A549 (cell line): ENCODE measurements at regions not wholly inside any gene's neighbourhood (a gene's known extent, or its start where the extent isn't known, plus 50 kb on each side); places are given as distances from the start of the nearest gene placed in this dataset.

ENCODE experiments used
- ATAC-seq, 2 experiments: fragments of 200-7000 bp in 1 of 2; fragments of >200 bp in 1 of 2; cut with Nextera tagmentation in 1 of 2; cut with Tn5 transposase in 1 of 2; 3 replicates each; pipeline versions ENCODE4 v1.8.0 to v1.9.1; 2018 to 2020; ENCODE audit warnings: mild to moderate bottlenecking in 1 of 2, moderate library complexity in 1 of 2
- CTCF ChIA-PET: fragments of 300-600 bp; sonication (Branson Sonifier 250); formaldehyde crosslinking; extraction: SDS; loops from one replicate; lab custom pipeline; 2021; ENCODE audit warnings: antibody characterized with exemption, inconsistent platforms; lab: Yijun Ruan, JAX
- POLR2A ChIA-PET: fragments of 350-600 bp; formaldehyde crosslinking; extraction: SDS; loops from one replicate; lab custom pipeline; 2021; ENCODE audit warnings: antibody characterized with exemption, inconsistent platforms; lab: Yijun Ruan, JAX
- DNase-seq, 2 experiments: peaks; one replicate each; pipeline versions ENCODE4 v3.0.0 to v3.0.0-alpha.2; 2011 to 2016; ENCODE audit warnings: low read depth in 1 of 2, low spot score in 1 of 2
- FAIRE-seq: peaks from 2 replicates; lab custom pipeline; 2011; peaks lifted over from hg19 to GRCh38; lab: Jason Lieb, UNC
- H3K27ac ChIP-seq, 2 experiments: fragments of >200 bp; sonication (Bioruptor Twin); formaldehyde crosslinking; 3 replicates each; pipeline ENCODE4 v1.5.1; 2016 to 2017
- H3K4me1 ChIP-seq: fragments of >200 bp; sonication (Bioruptor Twin); formaldehyde crosslinking; 3 replicates; pipeline ENCODE4 v1.6.1; 2016
- H3K4me2 ChIP-seq: fragments of >200 bp; sonication (Bioruptor Twin); formaldehyde crosslinking; 3 replicates; pipeline ENCODE4 v1.6.1; 2016
- H3K4me3 ChIP-seq: fragments of >200 bp; sonication (Bioruptor Twin); formaldehyde crosslinking; 3 replicates; pipeline ENCODE4 v1.5.1; 2016
- H3K9me3 ChIP-seq: fragments of >200 bp; sonication (Bioruptor Twin); formaldehyde crosslinking; 3 replicates; pipeline ENCODE4 v1.6.1; 2016
- ATOH8 ChIP-seq: fragments of 250-450 bp; sonication (Bioruptor Pico); IDR thresholded peaks from 2 replicates; pipeline ENCODE4 v1.5.0; 2020; ENCODE audit warnings: low read depth, mild to moderate bottlenecking, moderate library complexity
- BCL3 ChIP-seq: fragments of >200 bp; sonication (Bioruptor Twin); formaldehyde crosslinking; IDR thresholded peaks from 3 replicates; pipeline ENCODE4 v1.6.1; 2016
- BHLHE40 ChIP-seq: IDR thresholded peaks from 2 replicates; pipeline ENCODE4 v1.6.1; 2012; ENCODE audit warnings: low read depth, low read length, inconsistent platforms
- CBX2 ChIP-seq: fragments of 200-600 bp; sonication (generic); IDR thresholded peaks from 2 replicates; pipeline ENCODE4 v1.6.1; 2016; ENCODE audit warnings: low read depth, mild to moderate bottlenecking, borderline replicate concordance
- CBX8 ChIP-seq: fragments of 200-600 bp; sonication (generic); IDR thresholded peaks from 2 replicates; pipeline ENCODE4 v1.6.1; 2016
- CEBPB ChIP-seq, 2 experiments: fragments of >200 bp in 1 of 2; sonication (Bioruptor Twin) in 1 of 2; formaldehyde crosslinking in 1 of 2; IDR thresholded peaks; 2 replicates each; pipeline ENCODE4 v1.6.1; 2012 to 2016
- CHD2 ChIP-seq: fragments of 150-350 bp; IDR thresholded peaks from 2 replicates; pipeline ENCODE4 v1.6.1; 2014; ENCODE audit warnings: low read length; ENCODE audit not compliant: partially characterized antibody
- CHD4 ChIP-seq: fragments of 200-600 bp; sonication (generic); IDR thresholded peaks from 2 replicates; pipeline ENCODE4 v1.6.1; 2016; ENCODE audit warnings: antibody characterized with exemption, mild to moderate bottlenecking, borderline replicate concordance
- EP300 ChIP-seq, 2 experiments: fragments of >200 bp; sonication (Bioruptor Twin); formaldehyde crosslinking; IDR thresholded peaks; 2 replicates in 1 of 2; 3 replicates in 1 of 2; pipeline ENCODE4 v1.6.1; 2016 to 2017
- FOSL2 ChIP-seq, 2 experiments: fragments of 450-650 bp in 1 of 2; fragments of >200 bp in 1 of 2; sonication (Bioruptor Twin) in 1 of 2; formaldehyde crosslinking; IDR thresholded peaks; 2 replicates each; pipeline versions ENCODE4 v1.5.0 to v1.6.1; 2016 to 2020; ENCODE audit warnings: mild to moderate bottlenecking in 1 of 2, moderate library complexity in 1 of 2
- FOXS1 ChIP-seq: fragments of 250-450 bp; sonication (Bioruptor Pico); IDR thresholded peaks from 2 replicates; pipeline ENCODE4 v1.5.0; 2020; ENCODE audit warnings: mild to moderate bottlenecking, moderate library complexity
- GATA3 ChIP-seq: IDR thresholded peaks from 2 replicates; pipeline ENCODE4 v1.6.1; 2012; ENCODE audit warnings: borderline replicate concordance
- HDAC2 ChIP-seq: fragments of 200-600 bp; sonication (generic); IDR thresholded peaks from 2 replicates; pipeline ENCODE4 v1.6.1; 2016
- HEYL ChIP-seq: fragments of 250-450 bp; sonication (Bioruptor Pico); IDR thresholded peaks from 2 replicates; pipeline ENCODE4 v1.8.0; 2021; ENCODE audit warnings: mild to moderate bottlenecking, moderate library complexity
- HOXA7 ChIP-seq: fragments of 250-450 bp; sonication (Bioruptor Pico); IDR thresholded peaks from 2 replicates; pipeline ENCODE4 v1.5.0; 2020; ENCODE audit warnings: mild to moderate bottlenecking, moderate library complexity
- JUN ChIP-seq, 2 experiments: fragments of >200 bp; sonication (Bioruptor Twin); formaldehyde crosslinking; IDR thresholded peaks; 2 replicates in 1 of 2; 3 replicates in 1 of 2; pipeline ENCODE4 v1.6.1; 2016 to 2017
- KDM1A ChIP-seq: fragments of 200-600 bp; sonication (generic); IDR thresholded peaks from 2 replicates; pipeline ENCODE4 v1.6.1; 2016; ENCODE audit warnings: low read depth, mild to moderate bottlenecking
- KDM5A ChIP-seq: fragments of 200-600 bp; sonication (generic); IDR thresholded peaks from 2 replicates; pipeline ENCODE4 v1.6.1; 2016; ENCODE audit warnings: antibody characterized with exemption, mild to moderate bottlenecking
- MAFK ChIP-seq: fragments of 450-650 bp; IDR thresholded peaks from 2 replicates; pipeline ENCODE4 v1.6.1; 2014; ENCODE audit not compliant: partially characterized antibody
- NFE2L2 ChIP-seq: fragments of 150-350 bp; conservative IDR thresholded peaks from 2 replicates; pipeline ENCODE4 v1.6.1; 2014; ENCODE audit warnings: low read length
- NPAS2 ChIP-seq: fragments of 250-450 bp; sonication (Bioruptor Pico); IDR thresholded peaks from 2 replicates; pipeline ENCODE4 v1.8.0; 2022; ENCODE audit warnings: mild to moderate bottlenecking, moderate library complexity, borderline replicate concordance
- PBX3 ChIP-seq: IDR thresholded peaks from 2 replicates; pipeline ENCODE4 v1.6.1; 2012
- POLR2A ChIP-seq: IDR thresholded peaks from 2 replicates; pipeline ENCODE4 v1.6.1; 2012; ENCODE audit warnings: mild to moderate bottlenecking, low read length
- POLR2AphosphoS2 ChIP-seq: conservative IDR thresholded peaks from 2 replicates; pipeline ENCODE4 v1.6.1; 2012; ENCODE audit warnings: low read length, improper control_type of control experiment, inconsistent platforms
- RFX5 ChIP-seq: fragments of 450-650 bp; IDR thresholded peaks from 2 replicates; pipeline ENCODE4 v1.7.1; 2014; ENCODE audit warnings: antibody characterized with exemption, mild to moderate bottlenecking, moderate library complexity
- SMC3 ChIP-seq: fragments of >200 bp; sonication (Bioruptor Twin); formaldehyde crosslinking; IDR thresholded peaks from 3 replicates; pipeline ENCODE4 v1.6.1; 2018; ENCODE audit warnings: inconsistent platforms
- ZC3H11A ChIP-seq: fragments of 450-650 bp; IDR thresholded peaks from 2 replicates; pipeline ENCODE4 v1.6.1; 2014; ENCODE audit warnings: antibody characterized with exemption, mild to moderate bottlenecking
- ZSCAN20 ChIP-seq: fragments of 250-450 bp; sonication (Bioruptor Pico); IDR thresholded peaks from 2 replicates; pipeline ENCODE4 v1.8.0; 2022; ENCODE audit warnings: mild to moderate bottlenecking, moderate library complexity
- WGBS: methylation state at CpG from one replicate; pipeline ENCODE4 v1.1.6; 2017; ENCODE audit errors: missing lambda C conversion rate; 5-methylcytosine and 5-hydroxymethylcytosine counted together

GRCh38 chr9:7320139-7320538, 479.4 kb downstream of the DMAC1 start (continued):
- TF ChIP-seq PBX3 (no peak; the same call in 1 of the 2 replicates), KDM5A (no peak), HOXA7 (CRISPR knock-in tag) (no peak), JUN (IDR thresholded peaks at IDR 0.05) (0 out of 5 replicates have a peak, but pooled peaks of 1 of the 2 experiments have one; percentile 19), FOXS1 (CRISPR knock-in tag) (no peak), POLR2A (no peak), ZSCAN20 (CRISPR knock-in tag) (no peak), NPAS2 (no peak), FOSL2 (IDR thresholded peaks at IDR 0.05) (peak; percentile 55), FOSL2 (CRISPR knock-in tag; IDR thresholded peaks at IDR 0.05) (peak; percentile 67), BCL3 (no peak), MAFK (peak; percentile 90), CEBPB (IDR thresholded peaks at IDR 0.05) (no peak), ZC3H11A (no peak), SMC3 (no peak), BHLHE40 (no peak), CHD2 (no peak), GATA3 (peak; percentile 55; the same call in 1 of the 2 replicates)

- ATAC-seq (no peak), FAIRE-seq (no peak)
- Histone ChIP-seq H3K27ac (peak overlapping the region; percentile 46 to 69; a peak in 3 of 6 replicates), H3K4me2 (no peak overlapping the region), H3K4me3 (no peak overlapping the region), H3K9me3 (peaks cover 10% of the 10 kb centered on the region)
- WGBS = 84% methylated on average over 2 of the region's 2 CpGs
- POLR2A ChIA-PET = no interaction called here
- CTCF ChIA-PET = interaction anchor here (1.1 kb wide), 1 partner anchor 45 kb away, joined by 3 read pairs; no protein-coding TSS in a partner anchor
- TF ChIP-seq NFE2L2 (no peak), POLR2AphosphoS2 (no peak), ATOH8 (CRISPR knock-in tag) (no peak), FOXS1 (CRISPR knock-in tag) (no peak), CHD4 (no peak), HEYL (CRISPR knock-in tag) (no peak), HDAC2 (no peak), CBX8 (no peak), CBX2 (no peak), RFX5 (no peak), SMC3 (no peak), KDM1A (no peak), EP300 (IDR thresholded peaks at IDR 0.05) (no peak), HOXA7 (CRISPR knock-in tag) (no peak), PBX3 (no peak)
- TF ChIP-seq, all 56 proteins: peak for 0
- peaks cover 15% of the 10 kb centered on the region for H3K4me1 ChIP-seq
- DNase-seq = no peak
Measured at GRCh38 chr9:7318920-7319319, 480.7 kb downstream of the DMAC1 start.
